H1 (cell line): ENCODE measurements at regions not wholly inside any gene's neighbourhood (a gene's known extent, or its start where the extent isn't known, plus 50 kb on each side); places are given as distances from the start of the nearest gene placed in this dataset.

Experiments
- CTCF ChIA-PET: fragments of 300-600 bp; sonication (Branson Sonifier 250); formaldehyde crosslinking; loops from one replicate; lab custom pipeline; 2021; ENCODE audit not compliant: partially characterized antibody; lab: Charles Lee
- POLR2A ChIA-PET: fragments of 300-600 bp; sonication (Branson Sonifier 250); formaldehyde crosslinking; loops from one replicate; lab custom pipeline; 2021; ENCODE audit warnings: inconsistent platforms; ENCODE audit not compliant: partially characterized antibody; lab: Charles Lee
- DNase-seq, 2 experiments: peaks; one replicate each; pipeline versions ENCODE4 v3.0.0 to v3.0.0-alpha.2; 2010 to 2022; ENCODE audit warnings: low spot score in 2 of 2, low read depth in 1 of 2, mixed read lengths in 1 of 2
- FAIRE-seq: peaks from 2 replicates; lab custom pipeline; 2011; peaks lifted over from hg19 to GRCh38; lab: Jason Lieb, UNC
- H2AFZ ChIP-seq: 2 replicates; pipeline ENCODE4 v1.8.1; 2012; ENCODE audit warnings: low read length, inconsistent platforms
- H2AK5ac ChIP-seq: 2 replicates; pipeline ENCODE4 v1.6.1; 2013; ENCODE audit warnings: low read depth, low read length
- H2BK120ac ChIP-seq: replicated peaks from 2 replicates; pipeline ENCODE3; 2013; ENCODE audit warnings: low read depth, low read length, inconsistent platforms
- H2BK12ac ChIP-seq: 2 replicates; pipeline ENCODE4 v1.6.1; 2013; ENCODE audit warnings: low read depth, low read length
- H2BK15ac ChIP-seq: 2 replicates; pipeline ENCODE4 v1.6.1; 2013; ENCODE audit warnings: low read length
- H2BK20ac ChIP-seq: 2 replicates; pipeline ENCODE4 v1.6.1; 2013; ENCODE audit warnings: low read length
- H2BK5ac ChIP-seq: 2 replicates; pipeline ENCODE4 v1.6.1; 2013; ENCODE audit warnings: low read depth, low read length
- H3K14ac ChIP-seq: 2 replicates; pipeline ENCODE4 v1.6.1; 2013; ENCODE audit warnings: inconsistent platforms; ENCODE audit not compliant: insufficient read length
- H3K18ac ChIP-seq: 2 replicates; pipeline ENCODE4 v1.6.1; 2013; ENCODE audit warnings: low read length; ENCODE audit errors: extremely low read depth
- H3K23ac ChIP-seq: 2 replicates; pipeline ENCODE4 v1.6.1; 2013; ENCODE audit warnings: inconsistent platforms; ENCODE audit not compliant: insufficient read length
- H3K23me2 ChIP-seq: 2 replicates; pipeline ENCODE4 v1.6.1; 2013; ENCODE audit warnings: low read depth, low read length
- H3K27ac ChIP-seq: 2 replicates; pipeline ENCODE4 v1.6.1; 2011; ENCODE audit warnings: low read depth, low read length, inconsistent platforms
- H3K27me3 ChIP-seq, 4 experiments: replicated peaks in 1 of 4; 1 replicate in 1 of 4; 2 replicates in 3 of 4; pipeline versions ENCODE4 v1.6.1 to v1.8.1; 2011 to 2013; ENCODE audit warnings: low read length in 3 of 4, mild to moderate bottlenecking in 3 of 4, inconsistent platforms in 2 of 4, mixed read lengths in 2 of 4, moderate library complexity in 1 of 4; ENCODE audit not compliant: control insufficient read depth in 3 of 4, insufficient read depth in 3 of 4; ENCODE audit errors: extremely low read depth in 1 of 4
- H3K36me3 ChIP-seq, 4 experiments: 2 replicates each; pipeline versions ENCODE4 v1.6.1 to v1.8.1; 2011 to 2013; ENCODE audit warnings: mild to moderate bottlenecking in 4 of 4, low read length in 3 of 4, moderate library complexity in 2 of 4, control low read depth in 1 of 4, inconsistent platforms in 1 of 4; ENCODE audit not compliant: insufficient read depth in 4 of 4, control insufficient read depth in 2 of 4
- H3K4ac ChIP-seq: replicated peaks from 2 replicates; pipeline ENCODE3; 2013; ENCODE audit warnings: low read length, low read depth, mixed read lengths, inconsistent platforms; ENCODE audit not compliant: insufficient read length
- H3K4me1 ChIP-seq, 4 experiments: replicated peaks in 1 of 4; 1 replicate in 1 of 4; 2 replicates in 3 of 4; pipeline versions ENCODE4 v1.6.1 to v1.8.1; 2011 to 2013; ENCODE audit warnings: low read length in 3 of 4, inconsistent platforms in 2 of 4, mixed read lengths in 1 of 4; ENCODE audit not compliant: insufficient read depth in 4 of 4, control insufficient read depth in 3 of 4
- H3K4me2 ChIP-seq, 2 experiments: 2 replicates each; pipeline versions ENCODE4 v1.6.1 to v1.8.1; 2011 to 2013; ENCODE audit warnings: low read depth in 2 of 2, low read length in 2 of 2, control low read depth in 1 of 2, inconsistent platforms in 1 of 2, mild to moderate bottlenecking in 1 of 2; ENCODE audit not compliant: insufficient read depth in 1 of 2
- H3K4me3 ChIP-seq, 4 experiments: fragments of 200-600, 300-600 bp in 1 of 4; sonication (generic), shearing (Covaris generic), sonication (Bioruptor Twin) in 1 of 4; 2 replicates each; pipeline versions ENCODE4 v1.5.1 to v1.8.1; 2011 to 2016; ENCODE audit warnings: low read length in 4 of 4, low read depth in 3 of 4, control low read depth in 2 of 4, inconsistent platforms in 2 of 4, mild to moderate bottlenecking in 2 of 4, mixed read lengths in 1 of 4, moderate library complexity in 1 of 4; ENCODE audit not compliant: insufficient read depth in 2 of 4; ENCODE audit errors: extremely low read depth in 1 of 4
- H3K56ac ChIP-seq: replicated peaks from 2 replicates; pipeline ENCODE3; 2013; ENCODE audit warnings: low read depth, mild to moderate bottlenecking, mixed read lengths, low read length, inconsistent platforms; ENCODE audit not compliant: insufficient read length
- H3K79me1 ChIP-seq: 2 replicates; pipeline ENCODE4 v1.6.1; 2013; ENCODE audit warnings: low read depth, low read length, control low read depth
- H3K79me2 ChIP-seq, 2 experiments: 2 replicates each; pipeline versions ENCODE4 v1.6.1 to v1.8.1; 2012 to 2013; ENCODE audit warnings: low read length in 2 of 2, mild to moderate bottlenecking in 2 of 2, inconsistent platforms in 1 of 2; ENCODE audit not compliant: insufficient read depth in 2 of 2, control insufficient read depth in 1 of 2
- H3K9ac ChIP-seq, 4 experiments: replicated peaks in 1 of 4; 1 replicate in 1 of 4; 2 replicates in 3 of 4; pipeline versions ENCODE4 v1.6.1 to v1.8.1; 2011 to 2013; ENCODE audit warnings: low read depth in 3 of 4, low read length in 3 of 4, control low read depth in 2 of 4, mild to moderate bottlenecking in 2 of 4, moderate library complexity in 2 of 4, inconsistent platforms in 1 of 4; ENCODE audit errors: extremely low read depth in 1 of 4
- H3K9me3 ChIP-seq, 2 experiments: 2 replicates each; pipeline versions ENCODE4 v1.6.1 to v1.8.1; 2012 to 2013; ENCODE audit warnings: mild to moderate bottlenecking in 2 of 2, moderate library complexity in 2 of 2, control low read depth in 1 of 2, inconsistent platforms in 1 of 2, low read depth in 1 of 2, low read length in 1 of 2, mixed read lengths in 1 of 2; ENCODE audit not compliant: insufficient read depth in 2 of 2
- H4K20me1 ChIP-seq, 2 experiments: replicated peaks in 1 of 2; 2 replicates each; pipeline versions ENCODE3 to v1.8.1; 2011 to 2013; ENCODE audit warnings: inconsistent platforms in 2 of 2, low read length in 2 of 2, mild to moderate bottlenecking in 1 of 2; ENCODE audit not compliant: insufficient read depth in 2 of 2, control insufficient read depth in 1 of 2
- H4K5ac ChIP-seq: 2 replicates; pipeline ENCODE4 v1.6.1; 2013; ENCODE audit warnings: low read length, low read depth, mixed read lengths, inconsistent platforms; ENCODE audit not compliant: insufficient read length
- H4K8ac ChIP-seq: 2 replicates; pipeline ENCODE4 v1.8.0; 2013; ENCODE audit warnings: mild to moderate bottlenecking, moderate library complexity, low read length, inconsistent platforms; ENCODE audit not compliant: insufficient read depth; ENCODE audit errors: extremely low read depth
- H4K91ac ChIP-seq: replicated peaks from 2 replicates; pipeline ENCODE3; 2013; ENCODE audit warnings: low read length, mixed read lengths, inconsistent platforms; ENCODE audit not compliant: insufficient read length
- ATF2 ChIP-seq: IDR thresholded peaks from 2 replicates; pipeline ENCODE4 v1.6.1; 2012; ENCODE audit warnings: low read length, inconsistent platforms
- BACH1 ChIP-seq: IDR thresholded peaks from 2 replicates; pipeline ENCODE4 v1.6.1; 2012; ENCODE audit warnings: low read length, improper control_type of control experiment
- CBX5 ChIP-seq: fragments of 300-800, 300-1000 bp; sonication (generic); IDR thresholded peaks from 2 replicates; pipeline ENCODE4 v1.7.1; 2016; ENCODE audit warnings: antibody characterized with exemption, low read length, low read depth
- KDM1A ChIP-seq: fragments of 200-600, 300-600 bp; sonication (generic); IDR thresholded peaks from 2 replicates; pipeline ENCODE4 v1.7.1; 2016; ENCODE audit warnings: mild to moderate bottlenecking, low read length, borderline replicate concordance
- KDM5A ChIP-seq: fragments of 200-600 bp; IDR thresholded peaks from 2 replicates; pipeline ENCODE4 v1.7.1; 2012; ENCODE audit warnings: mild to moderate bottlenecking, low read length, inconsistent platforms, mixed read lengths
- PHF8 ChIP-seq: fragments of 200-600 bp; sonication (generic); conservative IDR thresholded peaks from 2 replicates; pipeline ENCODE4 v1.7.1; 2012; ENCODE audit warnings: low read depth, mild to moderate bottlenecking, inconsistent platforms, low read length, moderate library complexity
- POLR2A ChIP-seq, 2 experiments: IDR thresholded peaks; 1 replicate in 1 of 2; 2 replicates in 1 of 2; pipeline ENCODE4 v1.6.1; 2011; ENCODE audit warnings: low read depth in 2 of 2, low read length in 2 of 2, mild to moderate bottlenecking in 2 of 2; ENCODE audit errors: control extremely low read depth in 1 of 2
- RNF2 ChIP-seq: fragments of 200-900, 300-1000 bp; sonication (generic); IDR thresholded peaks from 2 replicates; pipeline ENCODE4 v1.7.1; 2016; ENCODE audit warnings: borderline replicate concordance, low read depth, mild to moderate bottlenecking, antibody characterized with exemption, low read length; ENCODE audit not compliant: poor library complexity, severe bottlenecking; ENCODE audit errors: missing control alignments
- SAP30 ChIP-seq: fragments of 300-600 bp; sonication (generic); IDR thresholded peaks from 2 replicates; pipeline ENCODE4 v1.7.1; 2012; ENCODE audit warnings: low read length, moderate library complexity, mild to moderate bottlenecking, inconsistent platforms; ENCODE audit not compliant: insufficient read depth, insufficient replicate concordance
- SIX5 ChIP-seq: IDR thresholded peaks from 2 replicates; pipeline ENCODE4 v1.6.1; 2011; ENCODE audit warnings: mild to moderate bottlenecking, low read depth, low read length
- SP1 ChIP-seq: IDR thresholded peaks from 2 replicates; pipeline ENCODE4 v1.6.1; 2011; ENCODE audit warnings: low read depth, low read length
- TAF1 ChIP-seq: IDR thresholded peaks from 2 replicates; pipeline ENCODE4 v1.6.1; 2011; ENCODE audit warnings: mild to moderate bottlenecking, low read depth, low read length
- TEAD4 ChIP-seq: IDR thresholded peaks from 2 replicates; pipeline ENCODE4 v1.6.1; 2012; ENCODE audit warnings: low read depth, low read length, inconsistent platforms, mixed read lengths
- YY1 ChIP-seq: IDR thresholded peaks from 2 replicates; pipeline ENCODE4 v1.6.1; 2011; ENCODE audit warnings: low read depth, mild to moderate bottlenecking, low read length
- WGBS, 2 experiments: shearing (Covaris generic) in 1 of 2; methylation state at CpG; one replicate each; pipeline versions ENCODE4 v1.1.6 to v1.1.7; 2013 to 2015; ENCODE audit warnings: low lambda C conversion rate in 2 of 2, mixed read lengths in 2 of 2, inconsistent platforms in 1 of 2, low coverage in 1 of 2, missing lambda C conversion rate in 1 of 2; ENCODE audit not compliant: insufficient replicate concordance in 2 of 2, insufficient coverage in 1 of 2, insufficient read length in 1 of 2; ENCODE audit errors: extremely low coverage in 1 of 2, missing lambda C conversion rate in 1 of 2; 5-methylcytosine and 5-hydroxymethylcytosine counted together

- H3K56ac ChIP-seq = no peak overlapping the region
- H4K5ac ChIP-seq = no peak overlapping the region
- H3K79me1 ChIP-seq = no peaks in the 10 kb centered on the region
- no peak overlapping the region for H2AFZ ChIP-seq
- no peak overlapping the region for H2BK120ac ChIP-seq
- no peak overlapping the region for H3K14ac ChIP-seq
- no peaks in the 10 kb centered on the region for H3K9me3 ChIP-seq
- FAIRE-seq (no peak), DNase-seq (no peak)
- H3K27me3 ChIP-seq = no peaks in the 10 kb centered on the region
- H3K18ac ChIP-seq = no peak overlapping the region
- H2BK5ac ChIP-seq = no peak overlapping the region
- no peak overlapping the region for H3K4me3 ChIP-seq
- no peak overlapping the region for H2BK15ac ChIP-seq
- no peak overlapping the region for H2BK20ac ChIP-seq
- CTCF ChIA-PET = interaction anchor here (0.6 to 2.7 kb wide), 6 partner anchors 31 to 388 kb away, joined by 3 to 9 read pairs (median 4); no protein-coding TSS in a partner anchor
- no peak overlapping the region for H2BK12ac ChIP-seq
- H4K91ac ChIP-seq = no peak overlapping the region
- no peaks in the 10 kb centered on the region for H3K23me2 ChIP-seq
- H4K20me1 ChIP-seq = no peaks in the 10 kb centered on the region
- no peak overlapping the region for H3K23ac ChIP-seq
- H3K36me3 ChIP-seq = no peaks in the 10 kb centered on the region
- H3K4me2 ChIP-seq = no peak overlapping the region
- peaks cover 2 to 4% (median 2%) of the 10 kb centered on the region in 4 experiments; a peak in 5 of 7 replicates for H3K4me1 ChIP-seq
- 86% methylated on average over 5 of the region's 5 CpGs; no CpG with 5 or more reads in 1 of the 2 experiments for WGBS, 2 experiments
- H2AK5ac ChIP-seq = no peak overlapping the region
- POLR2A ChIA-PET = no interaction called here
- H3K27ac ChIP-seq = no peak overlapping the region
- H3K79me2 ChIP-seq = no peaks in the 10 kb centered on the region
- no peak overlapping the region for H3K4ac ChIP-seq
- H4K8ac ChIP-seq = no peak overlapping the region
- TF ChIP-seq TEAD4 = no peak
- no peak for TF ChIP-seq YY1
- no peak for TF ChIP-seq BACH1
- TF ChIP-seq PHF8 = no peak
- TF ChIP-seq POLR2A (IDR thresholded peaks at IDR 0.05; ENCODE audit: control extremely low read depth in 1 of 2, low read depth in 2 of 2, low read length in 2 of 2) = no peak
- TF ChIP-seq CBX5 = no peak
- TF ChIP-seq KDM5A = no peak
- TF ChIP-seq SIX5 = no peak
- no peak for TF ChIP-seq SP1
- TF ChIP-seq KDM1A = no peak
- TF ChIP-seq TAF1 = no peak
- TF ChIP-seq SAP30 = no peak
- no peak for TF ChIP-seq RNF2
- TF ChIP-seq ATF2 = no peak
- TF ChIP-seq, all 59 proteins: peak for 0
- H3K9ac ChIP-seq = no peak overlapping the region
Observed at GRCh38 chr10:7090529-7090928, 320.3 kb downstream of the SFMBT2 start.
